ENCODE measurements at regions not wholly inside any gene's neighbourhood (a gene's known extent, or its start where the extent isn't known, plus 50 kb on each side); places are given as distances from the start of the nearest gene placed in this dataset.

DNA sequence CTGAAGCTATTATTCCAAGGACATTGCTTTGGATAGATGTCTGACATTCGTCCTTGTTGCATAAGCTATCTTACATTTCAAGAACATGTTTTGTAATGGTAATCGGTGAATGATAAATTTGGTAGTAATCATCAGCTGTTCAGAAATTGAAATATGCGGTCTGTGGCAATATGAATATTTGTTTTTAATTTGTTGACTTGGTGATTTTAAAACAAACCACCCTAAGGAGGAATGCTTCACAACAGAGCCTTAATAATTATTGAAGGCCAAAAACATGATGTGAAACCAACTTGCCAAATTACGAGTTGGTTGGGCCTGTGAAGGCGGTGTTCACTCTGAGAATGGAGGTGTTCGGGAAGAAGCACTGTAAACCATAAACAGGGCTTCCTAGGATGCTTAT, 149.7 kb upstream of the TUT7 start:
- Histone ChIP-seq H3K9me3 (ENCODE audit: control insufficient read depth in 2 of 3, insufficient read depth in 1 of 3, low read length in 3 of 3) (no peaks in the 10 kb centered on the region), H3K27ac (ENCODE audit: low read depth in 2 of 2, low read length in 2 of 2) (no peak overlapping the region), H3K4me1 (ENCODE audit: control insufficient read depth in 2 of 3, insufficient read depth in 2 of 3, low read depth in 1 of 3, low read length in 3 of 3) (no peaks in the 10 kb centered on the region), H3K36me3 (ENCODE audit: control insufficient read depth in 2 of 3, insufficient read depth in 3 of 3, low read length in 3 of 3) (no peaks in the 10 kb centered on the region), H3K27me3 (ENCODE audit: control insufficient read depth, insufficient read depth, low read length) (no peaks in the 10 kb centered on the region), H3K4me3 (ENCODE audit: low read length in 3 of 3) (no peak overlapping the region), H3K9ac (ENCODE audit: low read length in 3 of 3) (no peak overlapping the region)
- DNase-seq = no peak
- intact Hi-C loops (cut with DNase I) = no loop called here
- TF ChIP-seq, protein P1, sequence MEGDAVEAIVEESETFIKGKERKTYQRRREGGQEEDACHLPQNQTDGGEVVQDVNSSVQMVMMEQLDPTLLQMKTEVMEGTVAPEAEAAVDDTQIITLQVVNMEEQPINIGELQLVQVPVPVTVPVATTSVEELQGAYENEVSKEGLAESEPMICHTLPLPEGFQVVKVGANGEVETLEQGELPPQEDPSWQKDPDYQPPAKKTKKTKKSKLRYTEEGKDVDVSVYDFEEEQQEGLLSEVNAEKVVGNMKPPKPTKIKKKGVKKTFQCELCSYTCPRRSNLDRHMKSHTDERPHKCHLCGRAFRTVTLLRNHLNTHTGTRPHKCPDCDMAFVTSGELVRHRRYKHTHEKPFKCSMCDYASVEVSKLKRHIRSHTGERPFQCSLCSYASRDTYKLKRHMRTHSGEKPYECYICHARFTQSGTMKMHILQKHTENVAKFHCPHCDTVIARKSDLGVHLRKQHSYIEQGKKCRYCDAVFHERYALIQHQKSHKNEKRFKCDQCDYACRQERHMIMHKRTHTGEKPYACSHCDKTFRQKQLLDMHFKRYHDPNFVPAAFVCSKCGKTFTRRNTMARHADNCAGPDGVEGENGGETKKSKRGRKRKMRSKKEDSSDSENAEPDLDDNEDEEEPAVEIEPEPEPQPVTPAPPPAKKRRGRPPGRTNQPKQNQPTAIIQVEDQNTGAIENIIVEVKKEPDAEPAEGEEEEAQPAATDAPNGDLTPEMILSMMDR (IDR thresholded peaks at IDR 0.05; ENCODE audit: borderline replicate concordance, extremely low read depth, insufficient read depth) = no peak
- no peak for FAIRE-seq

DNA sequence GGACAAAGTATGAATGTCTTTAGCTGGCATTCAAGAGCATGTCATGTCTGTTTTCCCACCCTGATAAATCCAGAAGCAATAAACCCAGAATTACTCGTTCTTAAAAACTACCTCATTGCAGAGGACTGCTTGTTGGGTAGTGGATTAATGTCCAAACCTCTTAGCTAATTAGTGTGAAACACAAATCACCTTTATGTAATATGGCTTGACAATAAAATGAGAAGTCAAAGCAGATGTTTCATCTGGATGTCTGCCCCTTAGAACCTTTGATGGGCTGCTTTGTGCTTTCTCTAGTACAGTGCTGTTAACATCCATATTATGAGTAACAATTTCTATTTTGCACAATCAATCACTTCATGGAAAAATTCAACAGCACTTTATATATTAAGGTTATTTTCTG, 149.1 kb upstream of the TUT7 start:
- H3K27ac ChIP-seq (ENCODE audit: low read depth in 2 of 2, low read length in 2 of 2) = no peak overlapping the region
- H3K4me1 ChIP-seq (ENCODE audit: control insufficient read depth in 2 of 3, insufficient read depth in 2 of 3, low read depth in 1 of 3, low read length in 3 of 3) = no peaks in the 10 kb centered on the region
- H3K4me3 ChIP-seq (ENCODE audit: low read length in 3 of 3) = no peak overlapping the region
- no peak for FAIRE-seq
- H3K9ac ChIP-seq (ENCODE audit: low read length in 3 of 3) = no peak overlapping the region
- no peaks in the 10 kb centered on the region for H3K36me3 ChIP-seq (ENCODE audit: control insufficient read depth in 2 of 3, insufficient read depth in 3 of 3, low read length in 3 of 3)
- no peak for DNase-seq
- no peaks in the 10 kb centered on the region for H3K27me3 ChIP-seq (ENCODE audit: control insufficient read depth, insufficient read depth, low read length)
- intact Hi-C loops (cut with DNase I) = no loop called here
- no peaks in the 10 kb centered on the region for H3K9me3 ChIP-seq (ENCODE audit: control insufficient read depth in 2 of 3, insufficient read depth in 1 of 3, low read length in 3 of 3)
- TF ChIP-seq, protein P1 (IDR thresholded peaks at IDR 0.05; ENCODE audit: borderline replicate concordance, extremely low read depth, insufficient read depth) = no peak

DNA sequence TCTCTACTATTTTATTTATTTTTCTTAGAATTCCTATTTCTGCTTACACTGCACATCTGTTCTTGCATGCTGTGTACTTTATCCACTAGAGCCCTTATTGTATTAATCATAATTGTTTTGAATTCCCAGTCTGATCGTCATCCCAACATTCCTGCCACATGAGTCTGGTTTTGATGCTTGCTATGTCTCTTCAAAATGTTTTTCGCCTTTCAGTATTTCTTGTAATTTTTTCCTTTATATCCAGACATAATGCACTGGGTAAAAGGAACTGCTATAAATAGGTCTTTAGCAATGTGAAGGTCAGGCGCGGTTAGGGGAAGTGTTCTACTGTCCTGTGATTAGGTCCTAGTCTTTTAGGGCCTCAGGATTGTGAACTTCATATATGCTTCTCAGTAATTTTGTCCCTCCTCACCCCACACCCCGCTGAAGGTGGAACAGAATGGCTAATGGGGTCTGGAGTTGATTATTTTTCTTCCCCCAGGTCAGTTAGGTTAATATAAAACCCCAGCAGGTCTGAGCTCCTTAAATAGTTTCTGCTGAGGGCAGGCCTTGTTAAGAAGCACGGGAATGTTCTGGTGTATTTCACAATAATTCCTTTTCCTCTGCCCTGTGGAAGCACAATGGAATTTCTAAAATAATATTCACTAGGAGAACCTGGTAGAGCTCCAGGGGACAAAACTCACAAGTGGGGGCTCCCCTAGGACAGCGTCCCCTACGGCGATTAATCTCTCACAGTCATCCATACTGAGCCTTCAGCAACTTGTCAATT, 146.6 kb upstream of the TUT7 start:
- no peaks in the 10 kb centered on the region for H3K4me1 ChIP-seq (ENCODE audit: control insufficient read depth in 2 of 3, insufficient read depth in 2 of 3, low read depth in 1 of 3, low read length in 3 of 3)
- no peak for FAIRE-seq

More for the DNA sequence above, 146.6 kb upstream of the TUT7 start:
- TF ChIP-seq, protein P1 (IDR thresholded peaks at IDR 0.05; ENCODE audit: borderline replicate concordance, extremely low read depth, insufficient read depth) = no peak
- intact Hi-C loops (cut with DNase I) = no loop called here
- Histone ChIP-seq H3K27me3 (ENCODE audit: control insufficient read depth, insufficient read depth, low read length) (no peaks in the 10 kb centered on the region), H3K27ac (ENCODE audit: low read depth in 2 of 2, low read length in 2 of 2) (peak overlapping the region; percentile 58 to 71), H3K9me3 (ENCODE audit: control insufficient read depth in 2 of 3, insufficient read depth in 1 of 3, low read length in 3 of 3) (no peaks in the 10 kb centered on the region), H3K4me3 (ENCODE audit: low read length in 3 of 3) (no peak overlapping the region), H3K9ac (ENCODE audit: low read length in 3 of 3) (peak overlapping the region in 1 of 3 donors; percentile 59), H3K36me3 (ENCODE audit: control insufficient read depth in 2 of 3, insufficient read depth in 3 of 3, low read length in 3 of 3) (no peaks in the 10 kb centered on the region)
- DNase-seq = no peak
